NCI-H1417 (cell line): ENCODE measurements at regions not wholly inside any gene's neighbourhood (a gene's known extent, or its start where the extent isn't known, plus 50 kb on each side); places are given as distances from the start of the nearest gene placed in this dataset.
A peak's percentile ranks its signal among the peaks of the same experiment; 100 is the strongest.

Experiments
- DNase-seq, 3 experiments: peaks; one replicate each; lab custom pipeline; 2025; lab: John Stamatoyannopoulos, UW

DNA sequence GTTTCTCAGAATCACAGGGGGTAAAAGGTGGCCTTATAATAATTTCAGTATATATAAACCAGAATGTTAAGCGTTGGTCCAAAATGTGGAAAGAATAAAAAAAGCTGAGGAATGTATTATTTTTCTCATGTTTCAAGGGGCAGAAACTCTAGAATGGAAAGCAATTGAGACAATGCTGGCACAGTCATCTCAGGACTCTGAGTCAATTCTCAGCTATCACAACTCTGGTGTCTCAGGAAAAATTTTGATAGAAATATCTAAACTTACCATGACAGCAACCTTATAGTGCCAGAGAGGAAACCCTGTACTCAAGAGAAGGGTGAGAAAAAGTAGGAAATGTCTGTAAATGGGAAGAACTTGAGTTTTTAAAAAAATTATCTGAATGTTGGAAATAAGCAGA lies 1189.4 kb upstream of the NUDT12 start:
- no peak for DNase-seq

DNA sequence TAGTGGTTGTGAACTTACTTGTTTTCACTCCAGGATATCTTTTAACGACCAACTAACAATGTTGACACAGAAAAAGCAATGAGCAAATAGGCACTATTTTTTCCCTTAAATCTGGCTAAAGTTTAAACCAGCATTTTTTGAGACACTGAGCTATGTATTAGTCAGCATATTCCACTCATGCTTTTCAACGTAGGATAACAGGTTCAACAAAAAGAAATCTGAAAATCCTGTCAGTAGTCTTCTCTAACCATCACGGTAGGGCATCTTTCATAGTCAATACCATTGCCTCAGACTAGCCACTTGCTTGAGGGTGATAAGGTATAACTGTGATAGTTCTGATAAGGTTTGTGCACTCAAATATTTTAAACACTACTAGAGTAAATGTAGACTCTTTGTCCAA lies 1177.3 kb upstream of the NUDT12 start:
- no peak for DNase-seq

DNA sequence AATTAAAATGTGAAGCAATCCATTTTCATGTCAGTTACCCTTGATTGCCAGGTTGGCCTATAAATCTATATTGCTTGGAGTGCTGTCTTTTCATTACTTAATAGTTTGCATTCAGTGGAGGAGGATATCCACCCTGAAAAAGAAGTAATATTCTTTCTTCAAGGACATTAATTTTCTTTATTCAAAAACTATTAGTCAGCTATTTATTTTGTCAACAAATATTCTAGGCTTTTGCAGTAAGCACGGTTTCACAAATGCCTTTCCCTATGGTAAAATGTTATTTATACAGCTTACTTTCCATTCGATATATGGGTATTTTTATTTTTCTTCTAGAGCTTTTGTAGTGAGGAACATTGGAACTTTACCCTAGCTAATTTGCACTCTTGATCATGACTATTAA lies 1176.9 kb upstream of the NUDT12 start:
- DNase-seq = no peak

DNA sequence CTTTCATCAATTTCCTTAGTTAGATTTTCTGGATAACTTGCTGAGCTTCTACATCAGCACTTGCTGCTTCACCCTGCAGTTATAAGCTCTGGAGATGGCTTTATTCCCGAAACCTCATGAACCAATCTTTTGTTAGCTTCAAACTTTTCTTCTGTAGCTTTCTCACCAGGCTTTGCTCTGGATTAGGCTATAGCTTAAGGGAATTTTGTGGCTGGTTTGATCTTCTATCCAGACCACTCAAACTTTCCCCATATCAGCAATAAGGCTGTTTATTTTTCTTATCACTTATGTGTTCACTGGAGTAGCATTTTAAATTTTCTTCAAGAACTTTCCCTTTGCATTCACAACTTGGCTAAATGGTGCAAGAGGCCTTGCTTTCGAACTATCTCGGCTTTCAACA lies 1173.5 kb upstream of the NUDT12 start:
- no peak for DNase-seq

DNA sequence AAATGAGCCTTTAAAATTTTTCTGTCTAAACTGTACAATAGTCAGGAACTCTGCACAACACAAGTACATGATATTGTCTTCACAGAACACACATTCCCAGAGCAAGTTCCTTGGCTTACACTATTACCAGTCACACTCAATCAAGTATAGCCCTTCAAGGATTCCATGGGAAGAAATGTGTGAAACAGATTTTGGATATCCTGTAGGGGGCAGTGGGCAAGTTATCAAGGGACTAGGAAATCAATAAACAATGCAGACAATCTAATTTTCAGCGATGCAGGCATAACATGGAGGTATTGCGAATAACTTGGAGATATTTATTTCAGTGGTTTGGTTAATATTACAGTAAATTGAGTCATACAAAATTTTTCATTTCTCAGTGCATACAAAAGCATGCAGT lies 1171.5 kb upstream of the NUDT12 start:
- no peak for DNase-seq

DNA sequence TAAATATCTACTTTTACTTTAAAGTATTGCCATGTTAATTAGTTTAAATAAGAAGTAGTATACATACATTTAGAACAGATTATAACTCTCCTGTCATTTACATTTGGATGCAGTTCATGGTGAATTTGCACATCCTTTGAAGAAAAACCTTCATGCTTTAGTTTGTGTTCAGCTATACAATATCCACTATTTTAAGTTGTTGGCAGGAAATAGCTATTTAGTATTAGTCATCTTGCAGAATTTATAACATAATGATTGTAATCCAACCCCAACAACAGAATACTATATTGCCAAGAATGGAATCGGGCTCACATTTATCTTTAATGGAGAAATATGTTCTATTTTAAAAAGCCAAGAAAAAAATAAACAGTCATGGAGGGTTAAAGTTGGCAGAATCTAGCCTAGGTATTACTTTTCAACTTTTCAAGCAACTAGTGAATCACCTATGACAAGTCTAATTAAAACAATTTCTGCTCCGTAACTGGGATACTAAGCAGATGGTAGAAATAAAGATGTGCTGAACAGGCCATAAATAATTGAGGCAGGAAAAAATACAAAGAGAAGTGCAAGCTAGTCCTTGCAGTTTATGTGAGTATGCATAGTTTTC lies 1170.6 kb upstream of the NUDT12 start:
- no peak for DNase-seq

DNA sequence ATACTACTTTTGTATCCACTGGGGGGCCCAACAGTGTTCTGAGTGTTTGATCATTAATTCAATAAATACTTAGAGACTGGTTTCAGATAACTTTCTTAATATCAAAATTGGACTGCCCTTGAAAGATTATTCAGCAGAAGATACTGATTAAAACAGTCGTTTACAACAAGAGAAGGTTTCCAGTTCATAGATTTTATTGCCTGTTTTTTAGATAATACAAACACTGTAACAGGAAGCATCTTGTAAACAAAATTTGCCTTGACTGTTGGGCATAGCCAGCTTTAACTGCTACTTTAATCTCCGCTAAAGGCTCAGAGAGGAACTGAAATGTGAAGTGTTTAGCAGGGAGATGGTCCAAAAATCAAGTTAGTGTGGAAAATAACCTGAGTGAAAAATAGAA lies 1168.7 kb upstream of the NUDT12 start:
- DNase-seq = no peak

DNA sequence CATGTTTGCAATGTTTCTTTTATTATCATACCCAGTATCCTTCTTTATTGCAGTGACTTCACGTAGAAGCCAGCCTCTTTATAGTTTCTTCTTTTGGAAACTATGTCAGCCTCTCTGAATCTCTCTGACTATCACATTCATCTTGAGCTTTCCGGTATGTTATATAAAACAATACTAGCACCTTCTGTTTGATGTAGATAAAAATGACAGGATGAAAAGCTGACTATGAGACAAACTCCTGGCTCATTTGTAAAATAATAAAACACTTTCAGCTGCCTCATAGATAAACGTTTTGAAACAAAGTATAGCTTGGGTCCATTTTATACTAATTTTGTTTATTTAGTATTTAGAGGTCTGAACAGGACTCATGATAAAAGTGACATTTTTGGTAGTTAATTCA lies 1145.4 kb upstream of the NUDT12 start:
- no peak for DNase-seq

DNA sequence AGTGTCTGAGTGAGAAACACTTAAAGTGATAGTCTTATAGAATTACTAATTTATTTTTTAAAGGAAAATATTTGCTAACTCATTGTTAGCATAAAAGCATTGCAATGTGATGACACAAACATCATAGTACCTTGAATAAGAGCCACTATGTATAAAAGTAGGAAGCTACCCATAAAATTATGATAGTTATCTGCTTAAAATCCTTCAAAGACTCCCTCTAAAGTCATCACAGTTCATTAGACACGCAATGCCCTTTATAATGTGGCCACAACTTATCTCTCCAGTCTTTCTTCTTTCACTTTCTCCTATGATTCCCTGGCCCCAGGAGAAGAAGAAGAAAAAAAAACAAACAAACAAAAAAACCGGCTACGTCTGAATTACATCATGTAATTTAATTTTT lies 1144.0 kb upstream of the NUDT12 start:
- no peak for DNase-seq

DNA sequence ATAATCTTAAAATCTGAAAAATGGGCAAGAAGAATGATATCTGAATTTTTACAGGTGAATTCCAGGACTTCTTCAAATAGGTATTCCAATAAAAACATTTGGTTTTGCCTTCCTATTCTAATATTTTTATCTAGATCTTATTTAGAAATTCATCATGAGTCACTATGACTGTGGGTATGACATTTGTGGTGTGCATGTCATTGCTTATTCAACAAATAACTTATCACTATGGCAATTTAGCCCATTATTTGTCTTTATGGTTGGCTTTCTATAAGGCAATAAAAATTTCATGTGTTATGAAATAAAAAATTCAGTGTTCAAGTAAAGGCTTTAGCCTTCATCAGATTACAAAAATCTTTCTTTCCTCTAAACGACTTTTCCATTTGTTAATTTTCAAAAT lies 1139.6 kb upstream of the NUDT12 start:
- DNase-seq = no peak

DNA sequence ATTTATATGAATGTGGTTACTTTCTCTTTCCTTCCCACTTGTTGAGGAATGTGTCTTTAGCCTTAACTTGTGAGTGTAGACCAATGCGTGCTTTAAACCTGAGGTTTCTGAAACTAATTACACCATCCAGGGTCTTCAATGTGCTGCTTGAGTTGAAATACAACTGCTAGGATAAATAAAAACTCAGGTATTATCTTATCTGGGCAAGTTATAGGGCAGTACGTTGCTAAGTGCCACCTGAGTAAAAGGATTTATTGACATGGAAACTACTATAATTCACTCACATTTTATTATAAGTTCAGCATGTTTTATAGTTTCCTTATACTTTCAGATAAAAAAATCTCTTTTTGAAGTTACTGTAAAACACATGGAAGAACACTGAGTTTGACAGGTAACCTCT lies 1136.8 kb upstream of the NUDT12 start:
- DNase-seq = no peak

DNA sequence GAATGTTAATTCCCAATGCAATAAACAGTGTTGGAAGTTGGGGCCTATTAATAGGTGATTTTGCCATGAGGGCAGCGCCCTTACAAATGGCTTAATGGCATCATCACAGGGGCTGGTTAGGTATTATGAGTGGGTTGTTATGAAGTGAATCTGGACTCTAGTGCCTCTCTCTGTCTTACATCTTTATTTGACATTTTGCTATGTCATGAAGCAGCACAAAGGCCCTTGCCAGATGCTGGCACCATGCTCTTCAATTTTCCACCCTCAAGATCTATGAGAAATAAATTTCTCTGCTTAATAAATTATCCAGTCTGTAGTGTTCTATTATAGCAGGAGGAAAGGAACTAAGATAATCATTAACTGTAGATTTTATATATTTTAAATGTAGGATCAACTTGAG lies 1098.7 kb upstream of the NUDT12 start:
- DNase-seq = no peak

DNA sequence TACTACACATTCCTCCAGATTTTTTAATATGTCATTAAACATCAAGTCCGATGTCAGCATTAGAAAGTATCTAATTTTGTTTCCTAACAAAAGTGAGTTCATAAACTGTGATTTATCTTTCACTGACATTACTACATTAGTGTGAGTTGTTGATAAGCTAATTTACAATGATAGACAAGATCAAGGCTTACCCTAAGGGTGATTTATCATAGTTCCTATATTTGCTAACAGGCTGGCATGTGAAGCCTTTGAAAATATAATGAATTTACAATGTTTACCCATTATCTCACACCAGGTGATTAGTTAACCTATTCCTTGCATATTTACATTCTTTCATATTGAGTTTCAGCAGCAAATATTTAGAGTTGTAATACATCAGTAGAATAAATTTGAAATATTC lies 1096.9 kb upstream of the NUDT12 start:
- peak in 1 of 3 experiments; percentile 59 for DNase-seq

DNA sequence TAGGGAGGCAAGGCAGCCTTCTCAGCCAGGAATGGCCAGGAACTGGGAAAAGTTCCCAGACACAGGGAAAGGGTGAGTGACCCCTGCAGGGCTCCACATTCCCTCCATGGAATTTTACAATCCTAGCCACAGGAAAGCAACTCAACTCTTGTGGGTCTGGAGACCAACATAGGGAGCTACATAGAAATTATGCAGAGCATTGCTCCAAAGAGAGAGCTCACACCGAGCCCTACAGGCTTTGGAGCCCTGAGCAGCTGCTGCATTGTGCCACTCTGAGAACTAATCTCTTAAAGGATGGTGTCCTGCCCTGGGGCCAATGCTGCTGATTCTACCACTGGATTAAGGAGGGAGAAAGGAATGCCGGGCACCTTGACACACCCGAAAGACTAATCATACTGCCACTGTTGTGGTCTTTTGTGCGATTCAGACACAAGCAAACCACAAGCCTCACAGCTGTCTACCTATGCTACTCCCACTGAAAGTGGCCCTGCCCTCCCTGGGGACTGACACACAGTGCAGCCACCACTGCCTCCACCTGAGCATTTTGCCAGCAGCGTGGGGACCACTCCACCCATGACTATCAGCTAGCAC lies 1089.8 kb upstream of the NUDT12 start:
- no peak for DNase-seq

DNA sequence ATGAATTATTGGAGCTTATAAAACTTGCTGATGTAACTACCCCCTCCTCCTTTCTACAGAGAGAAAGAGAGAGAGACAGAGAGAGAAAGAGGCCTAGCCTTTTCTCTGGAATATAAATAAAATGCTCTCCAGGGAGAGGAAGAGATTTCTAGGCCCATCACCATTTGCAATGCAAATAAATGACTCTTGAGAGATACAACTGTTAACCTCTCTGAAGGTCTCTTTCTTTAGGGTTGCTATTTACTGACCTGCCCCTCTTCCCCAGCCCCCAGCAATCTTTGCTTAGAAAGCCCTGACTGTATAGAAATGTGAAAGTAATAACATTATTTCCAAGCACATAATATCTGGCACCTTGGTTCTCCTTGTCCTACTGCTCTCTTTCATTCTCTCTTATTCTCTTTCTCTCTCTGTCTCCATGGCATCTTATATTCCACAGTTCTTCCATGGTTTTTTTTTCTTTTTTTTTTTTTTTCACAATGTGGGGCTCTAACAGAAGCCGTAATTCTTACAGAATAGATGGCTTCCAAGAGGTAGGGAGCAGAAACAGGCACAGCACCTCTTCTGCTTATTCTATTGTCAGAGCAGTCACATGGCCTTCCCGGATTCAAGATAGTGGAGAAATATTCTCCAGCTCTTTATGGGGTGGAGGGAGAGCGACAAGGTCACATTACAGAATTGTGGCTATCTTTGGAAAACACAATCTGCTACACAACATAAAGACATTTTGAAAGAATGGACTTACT lies 1087.9 kb upstream of the NUDT12 start:
- no peak for DNase-seq

DNA sequence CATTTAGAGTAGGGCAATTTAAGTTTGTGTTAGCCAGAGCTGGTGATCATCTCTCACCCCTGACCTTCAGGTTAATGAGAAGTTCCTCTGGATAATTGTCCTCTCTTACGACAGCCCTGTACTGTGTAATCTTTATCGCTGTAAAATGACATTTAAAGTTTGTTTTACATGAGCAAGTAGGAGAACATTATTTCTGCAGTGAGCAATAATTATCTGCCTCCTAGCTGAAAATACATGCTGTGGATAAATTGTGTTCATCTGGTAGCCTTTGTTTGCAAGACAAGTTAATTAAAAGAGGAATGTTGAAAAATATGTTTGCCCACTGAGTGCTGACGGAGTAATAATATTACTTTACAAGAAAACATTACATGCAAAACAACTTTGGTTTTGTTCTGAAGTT lies 1083.8 kb upstream of the NUDT12 start:
- DNase-seq = peak in 2 of 3 experiments; percentile 9 to 49

DNA sequence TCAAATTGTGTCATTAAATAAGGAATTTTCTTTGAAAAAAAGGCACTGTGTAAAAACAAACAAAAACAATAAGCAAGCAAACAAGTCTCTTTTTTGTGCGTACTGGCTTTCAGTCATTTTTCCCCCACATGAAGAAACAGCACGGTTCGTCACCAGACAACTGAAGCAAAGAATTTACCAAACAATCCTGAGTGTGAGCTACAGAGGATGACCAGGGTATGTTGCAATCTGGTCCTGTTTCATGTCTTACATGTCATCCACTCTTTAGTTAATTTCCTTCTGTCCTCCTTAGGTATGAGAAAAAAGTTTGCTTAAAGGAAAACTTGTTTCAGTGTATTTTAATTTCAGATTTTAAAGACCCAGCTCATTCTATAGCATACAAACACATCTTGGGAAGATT lies 1080.7 kb upstream of the NUDT12 start:
- DNase-seq = no peak

DNA sequence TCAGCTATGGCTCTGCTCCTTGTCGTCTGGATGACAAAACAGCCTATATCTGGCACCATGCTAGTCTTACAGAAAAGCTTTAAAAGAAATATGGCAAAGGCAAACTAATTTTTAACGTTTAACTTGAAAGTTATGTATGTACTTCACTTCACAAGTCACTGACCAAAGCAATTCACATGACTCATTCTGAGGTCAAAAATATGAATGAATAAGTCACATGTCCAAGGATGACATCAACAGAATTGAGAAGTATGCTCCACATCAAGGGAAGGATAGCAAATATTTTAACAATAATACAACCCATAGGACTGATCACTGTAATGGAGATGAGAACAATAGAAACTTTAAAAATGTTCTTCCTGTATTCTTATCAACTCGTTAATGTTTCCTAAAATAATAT lies 1072.6 kb upstream of the NUDT12 start:
- DNase-seq = no peak

DNA sequence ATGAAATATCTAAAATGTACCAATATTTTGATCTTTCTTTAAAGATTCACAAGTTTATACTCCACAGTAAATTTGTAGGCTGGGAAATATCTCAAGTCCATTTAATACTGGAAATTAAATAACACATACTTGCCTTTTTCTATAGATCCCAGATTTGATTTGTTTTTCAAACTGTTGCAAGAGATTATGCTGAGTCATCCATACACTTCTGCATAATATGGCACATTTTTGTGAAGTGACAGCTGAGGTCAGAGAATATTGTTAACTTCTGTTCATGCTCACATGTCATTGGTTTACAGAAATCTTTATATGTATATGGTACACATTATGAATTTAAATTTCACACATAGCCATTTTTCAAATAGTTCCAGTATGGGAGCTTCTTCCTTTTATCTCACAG lies 1066.3 kb upstream of the NUDT12 start:
- DNase-seq = no peak

DNA sequence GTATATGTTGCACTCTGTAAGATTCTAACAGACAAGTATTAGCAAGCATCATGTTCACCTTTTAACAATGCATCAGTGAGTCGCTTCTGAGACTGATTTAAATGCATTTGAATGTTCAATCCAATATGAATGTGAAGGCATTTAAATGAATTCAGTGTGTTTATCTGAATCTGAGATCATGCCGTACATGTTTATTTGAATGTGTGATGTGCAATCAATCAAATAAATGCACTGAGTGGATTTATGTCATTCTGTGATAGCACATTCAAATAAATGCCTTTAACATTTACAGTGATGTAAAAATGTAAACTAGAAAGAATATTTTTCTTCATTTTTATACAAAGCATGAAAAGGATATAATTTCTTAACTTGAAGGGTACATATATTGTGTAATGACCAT lies 1063.5 kb upstream of the NUDT12 start:
- no peak for DNase-seq

DNA sequence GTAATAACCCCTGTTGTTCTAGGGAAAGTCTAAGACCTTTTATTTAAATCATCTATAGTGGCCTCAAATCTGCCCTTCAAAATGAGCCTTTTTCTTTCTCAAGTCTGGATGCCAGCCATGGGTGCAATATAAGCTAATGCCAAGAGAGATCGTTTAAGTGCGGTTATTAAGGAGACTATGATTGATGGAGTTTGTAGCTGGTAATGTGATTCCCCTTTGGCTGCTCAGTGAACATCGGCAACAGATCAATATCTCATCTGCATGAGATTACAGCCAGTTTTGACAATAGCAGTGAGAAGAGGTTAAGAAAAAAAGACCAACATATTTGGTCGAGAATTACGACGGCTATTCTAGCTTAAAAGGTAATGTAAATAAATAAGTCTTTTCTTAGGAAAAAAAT lies 1049.4 kb upstream of the NUDT12 start:
- DNase-seq = peak in 1 of 3 experiments; percentile 22

DNA sequence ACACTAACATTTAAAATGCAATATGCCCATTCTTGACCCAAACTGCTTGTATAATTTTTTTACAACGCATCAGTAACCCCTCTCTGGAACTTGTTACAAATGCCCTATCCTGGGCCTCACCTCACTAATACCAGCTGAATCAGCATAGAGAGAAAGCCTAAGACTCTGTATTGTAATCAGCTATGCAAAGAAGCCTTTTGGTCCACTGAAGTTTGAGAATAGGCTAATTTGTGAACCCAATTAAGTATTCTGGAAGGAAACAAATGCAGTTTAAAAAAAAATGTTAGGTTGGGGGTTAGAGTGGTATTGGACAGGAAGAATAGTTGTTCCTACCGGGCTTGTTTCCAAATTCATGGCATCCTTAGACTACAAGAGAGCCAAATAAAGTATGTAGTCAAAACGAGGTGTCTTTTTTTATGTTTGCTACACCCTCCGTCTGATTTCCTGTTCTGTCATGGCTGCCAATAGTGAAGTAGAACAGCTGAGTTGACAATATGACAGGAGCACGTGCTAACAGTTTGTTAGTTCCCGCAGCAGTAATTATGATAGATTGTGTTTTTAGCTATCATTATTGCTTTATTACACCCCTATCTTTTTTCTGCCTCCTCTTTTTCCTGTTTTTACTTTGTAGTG lies 1048.7 kb upstream of the NUDT12 start:
- DNase-seq = no peak

DNA sequence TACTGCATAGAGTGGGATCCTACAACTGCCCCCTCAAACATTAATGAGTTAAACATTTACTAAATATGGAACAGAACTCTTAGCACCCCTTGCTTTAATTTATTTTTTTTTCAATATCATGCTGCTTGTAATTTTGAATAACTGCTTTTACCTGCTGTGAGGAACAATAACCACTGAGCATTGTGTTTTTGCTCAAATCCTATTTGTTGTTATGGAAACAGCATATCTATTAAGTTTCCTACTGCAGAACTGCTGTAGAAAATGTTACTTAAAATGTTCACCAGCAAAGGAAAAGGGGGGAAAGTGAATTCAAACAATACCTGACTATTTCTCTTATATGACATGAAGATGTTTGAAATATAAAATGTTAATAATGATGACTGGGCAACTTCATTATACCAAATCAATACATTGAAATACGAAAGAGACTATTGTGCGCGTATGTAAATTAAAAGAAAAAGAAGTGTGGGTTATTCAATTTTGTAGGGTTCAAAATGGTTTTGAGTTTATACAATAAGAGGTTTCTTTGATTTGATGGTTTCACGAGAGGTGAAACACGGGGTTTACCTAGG lies 1043.8 kb upstream of the NUDT12 start:
- peak in 2 of 3 experiments; percentile 5 to 78 for DNase-seq
